Astrocyte of the cerebellum (primary cell): ENCODE measurements at regions not wholly inside any gene's neighbourhood (a gene's known extent, or its start where the extent isn't known, plus 50 kb on each side); places are given as distances from the start of the nearest gene placed in this dataset.
A peak's percentile ranks its signal among the peaks of the same experiment; 100 is the strongest.

Experiments
- DNase-seq: peaks from one replicate; pipeline ENCODE4 v3.0.0-alpha.2; 2011; ENCODE audit warnings: low read depth
- H3K4me3 ChIP-seq: 2 replicates; pipeline ENCODE4 v1.5.1; 2011; ENCODE audit warnings: mild to moderate bottlenecking, low read depth, low read length, moderate library complexity
- in situ Hi-C: cut with HindIII; loops from 2 replicates; pipeline ENCODE4 v1.10.0; 2017; ENCODE audit warnings: low sequenced_read_pairs
- TF ChIP-seq, protein P1 (sequence below): IDR thresholded peaks from 2 replicates; pipeline ENCODE4 v1.5.1; 2012; ENCODE audit warnings: low read length, low read depth, moderate library complexity, mild to moderate bottlenecking; ENCODE audit errors: missing control alignments

- H3K4me3 ChIP-seq, result no peak overlapping the region
- TF ChIP-seq, protein P1, sequence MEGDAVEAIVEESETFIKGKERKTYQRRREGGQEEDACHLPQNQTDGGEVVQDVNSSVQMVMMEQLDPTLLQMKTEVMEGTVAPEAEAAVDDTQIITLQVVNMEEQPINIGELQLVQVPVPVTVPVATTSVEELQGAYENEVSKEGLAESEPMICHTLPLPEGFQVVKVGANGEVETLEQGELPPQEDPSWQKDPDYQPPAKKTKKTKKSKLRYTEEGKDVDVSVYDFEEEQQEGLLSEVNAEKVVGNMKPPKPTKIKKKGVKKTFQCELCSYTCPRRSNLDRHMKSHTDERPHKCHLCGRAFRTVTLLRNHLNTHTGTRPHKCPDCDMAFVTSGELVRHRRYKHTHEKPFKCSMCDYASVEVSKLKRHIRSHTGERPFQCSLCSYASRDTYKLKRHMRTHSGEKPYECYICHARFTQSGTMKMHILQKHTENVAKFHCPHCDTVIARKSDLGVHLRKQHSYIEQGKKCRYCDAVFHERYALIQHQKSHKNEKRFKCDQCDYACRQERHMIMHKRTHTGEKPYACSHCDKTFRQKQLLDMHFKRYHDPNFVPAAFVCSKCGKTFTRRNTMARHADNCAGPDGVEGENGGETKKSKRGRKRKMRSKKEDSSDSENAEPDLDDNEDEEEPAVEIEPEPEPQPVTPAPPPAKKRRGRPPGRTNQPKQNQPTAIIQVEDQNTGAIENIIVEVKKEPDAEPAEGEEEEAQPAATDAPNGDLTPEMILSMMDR, result no peak
- peak; percentile 55 for DNase-seq
- in situ Hi-C loops, result no loop called here
Measured at GRCh38 chr4:129355516-129355915, 259.6 kb downstream of the C4orf33 start.

GRCh38 chr4:129358571-129358970, 262.6 kb downstream of the C4orf33 start:
- TF ChIP-seq, protein P1, result no peak
- H3K4me3 ChIP-seq, result no peak overlapping the region
- in situ Hi-C loops, result no loop called here
- DNase-seq, result peak; percentile 87

- TF ChIP-seq, protein P1, result no peak
- DNase-seq, result no peak
- no peak overlapping the region for H3K4me3 ChIP-seq
- in situ Hi-C loops, result no loop called here
Measured at GRCh38 chr4:129359461-129359860, 263.5 kb downstream of the C4orf33 start.

DNA sequence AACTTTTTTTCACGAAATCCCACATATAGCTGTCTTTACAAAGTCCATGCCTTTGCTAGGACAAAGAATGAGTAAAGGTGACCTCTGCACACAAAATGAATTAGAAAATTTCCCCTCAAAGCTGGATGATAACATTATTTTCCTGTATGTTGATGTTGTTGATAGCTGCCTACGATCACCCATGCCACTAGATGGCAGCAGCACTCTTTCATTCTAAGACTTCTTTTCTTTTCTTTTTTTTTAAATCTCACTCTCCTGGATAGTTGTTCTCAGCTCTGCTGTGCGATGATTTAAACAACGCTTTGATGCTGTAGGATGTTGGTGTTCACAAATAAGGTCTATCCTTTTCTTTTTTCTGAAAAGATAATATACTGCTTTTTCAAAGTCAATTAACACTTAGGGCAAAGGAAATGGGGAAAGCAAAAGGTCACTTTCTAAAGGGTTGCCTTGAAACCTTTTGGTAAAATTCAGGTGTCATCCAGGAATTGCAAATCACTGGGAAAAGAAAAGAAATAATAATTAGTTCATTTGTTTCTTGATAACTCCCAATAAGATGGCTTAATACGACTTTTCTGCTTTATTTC, 266.8 kb downstream of the C4orf33 start:
- TF ChIP-seq, protein P1, result peak; percentile 78
- DNase-seq, result peak; percentile 80

GRCh38 chr4:129364747-129365452, 268.9 kb downstream of the C4orf33 start:
- DNase-seq, result no peak
- in situ Hi-C loops, result no loop called here
- TF ChIP-seq, protein P1, result no peak
- no peak overlapping the region for H3K4me3 ChIP-seq

More for the DNA sequence above, 266.8 kb downstream of the C4orf33 start:
- no peak overlapping the region for H3K4me3 ChIP-seq
- in situ Hi-C loops, result no loop called here

DNA sequence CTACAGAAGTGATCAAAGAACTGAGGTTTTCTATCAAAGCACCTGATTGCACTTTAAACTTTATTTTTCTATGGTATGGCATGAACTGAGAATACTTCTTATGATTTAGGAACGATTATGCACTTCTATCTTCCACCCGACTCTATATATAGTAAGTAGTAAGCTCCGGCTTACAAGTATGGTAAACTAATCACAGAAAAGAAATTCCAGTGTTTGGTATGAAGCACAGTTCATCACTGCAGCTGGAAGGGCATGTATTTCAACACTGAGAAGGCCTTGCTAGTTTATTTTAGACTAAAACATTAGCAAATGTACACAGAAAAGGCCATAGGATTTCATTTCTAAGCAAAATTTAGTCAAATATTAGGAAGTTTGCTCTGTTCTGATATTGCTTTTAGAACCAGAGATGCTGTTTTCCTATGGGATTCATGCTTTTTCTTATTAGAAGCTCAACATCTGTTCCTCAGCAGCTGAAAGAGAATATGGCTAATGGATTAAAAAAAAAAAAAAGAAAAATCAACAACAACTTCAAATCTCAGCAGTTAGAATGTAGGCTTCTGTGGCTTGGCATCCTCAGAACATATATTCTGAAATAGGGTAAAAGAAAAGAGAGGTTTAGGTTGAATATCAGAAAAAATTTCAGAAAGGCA, 273.5 kb downstream of the C4orf33 start:
- DNase-seq, result no peak
- no peak overlapping the region for H3K4me3 ChIP-seq
- in situ Hi-C loops, result no loop called here
- TF ChIP-seq, protein P1, result no peak
